H9 (cell line): ENCODE measurements at regions not wholly inside any gene's neighbourhood (a gene's known extent, or its start where the extent isn't known, plus 50 kb on each side); places are given as distances from the start of the nearest gene placed in this dataset.

Experiments used
- DNase-seq: peaks from one replicate; pipeline ENCODE4 v3.0.0-alpha.2; 2017
- H2AFZ ChIP-seq: one replicate; pipeline ENCODE4 v1.6.1; 2013; ENCODE audit warnings: mild to moderate bottlenecking, low read length, control low read depth, moderate library complexity
- H2AK5ac ChIP-seq: 2 replicates; pipeline ENCODE4 v1.6.1; 2013; ENCODE audit warnings: low read length, control low read depth, mixed read lengths; ENCODE audit not compliant: insufficient read length
- H2BK120ac ChIP-seq: one replicate; pipeline ENCODE4 v1.6.1; 2013; ENCODE audit warnings: low read depth, mild to moderate bottlenecking, low read length, control low read depth, inconsistent platforms; ENCODE audit not compliant: poor library complexity, severe bottlenecking
- H2BK12ac ChIP-seq: 2 replicates; pipeline ENCODE4 v1.6.1; 2013; ENCODE audit warnings: low read length, control low read depth, mixed read lengths, low read depth; ENCODE audit not compliant: insufficient read length
- H2BK15ac ChIP-seq: 2 replicates; pipeline ENCODE4 v1.6.1; 2013; ENCODE audit warnings: low read depth, low read length, control low read depth
- H2BK20ac ChIP-seq: one replicate; pipeline ENCODE4 v1.6.1; 2013; ENCODE audit warnings: low read depth, mild to moderate bottlenecking, low read length, control low read depth, inconsistent platforms; ENCODE audit not compliant: poor library complexity, severe bottlenecking
- H2BK5ac ChIP-seq: 2 replicates; pipeline ENCODE4 v1.6.1; 2013; ENCODE audit warnings: low read length, control low read depth, mixed read lengths; ENCODE audit not compliant: insufficient read length
- H3K14ac ChIP-seq: 2 replicates; pipeline ENCODE4 v1.6.1; 2013; ENCODE audit warnings: low read length, control low read depth; ENCODE audit not compliant: insufficient read depth
- H3K18ac ChIP-seq: 2 replicates; pipeline ENCODE4 v1.6.1; 2013; ENCODE audit warnings: low read depth, mild to moderate bottlenecking, mixed read lengths, low read length, control low read depth; ENCODE audit not compliant: insufficient read length
- H3K23ac ChIP-seq: 2 replicates; pipeline ENCODE4 v1.6.1; 2013; ENCODE audit warnings: low read length, control low read depth, mixed read lengths, low read depth; ENCODE audit not compliant: insufficient read length
- H3K23me2 ChIP-seq: 2 replicates; pipeline ENCODE4 v1.6.1; 2013; ENCODE audit warnings: low read depth, mild to moderate bottlenecking, mixed read lengths, low read length, control low read depth; ENCODE audit not compliant: insufficient read length, poor library complexity, severe bottlenecking
- H3K27ac ChIP-seq: 2 replicates; pipeline ENCODE4 v1.5.1; 2013; ENCODE audit warnings: low read length, control low read depth, mixed read lengths, low read depth; ENCODE audit not compliant: insufficient read length
- H3K27me3 ChIP-seq: 2 replicates; pipeline ENCODE4 v1.6.1; 2013; ENCODE audit warnings: low read length, control low read depth, inconsistent platforms; ENCODE audit not compliant: insufficient read depth
- H3K4ac ChIP-seq: 2 replicates; pipeline ENCODE4 v1.6.1; 2013; ENCODE audit warnings: low read depth, mild to moderate bottlenecking, control low read depth, inconsistent platforms, low read length, moderate library complexity
- H3K4me1 ChIP-seq: 2 replicates; pipeline ENCODE4 v1.6.1; 2013; ENCODE audit warnings: low read length, control low read depth, inconsistent platforms; ENCODE audit not compliant: insufficient read depth
- H3K4me2 ChIP-seq: 2 replicates; pipeline ENCODE4 v1.6.1; 2013; ENCODE audit warnings: low read length, control low read depth, mixed read lengths; ENCODE audit not compliant: insufficient read length, insufficient read depth
- H3K56ac ChIP-seq: 2 replicates; pipeline ENCODE4 v1.6.1; 2013; ENCODE audit warnings: low read depth, mild to moderate bottlenecking, mixed read lengths, low read length, control low read depth; ENCODE audit not compliant: insufficient read length
- H3K79me1 ChIP-seq: 2 replicates; pipeline ENCODE4 v1.6.1; 2013; ENCODE audit warnings: low read depth, mild to moderate bottlenecking, moderate library complexity, low read length, control low read depth, inconsistent platforms; ENCODE audit not compliant: insufficient read depth, poor library complexity, severe bottlenecking
- H3K79me2 ChIP-seq: 2 replicates; pipeline ENCODE4 v1.6.1; 2013; ENCODE audit warnings: low read length, control low read depth, inconsistent platforms; ENCODE audit not compliant: insufficient read depth
- H3K9ac ChIP-seq: 2 replicates; pipeline ENCODE4 v1.6.1; 2013; ENCODE audit warnings: low read length, control low read depth, mixed read lengths; ENCODE audit not compliant: insufficient read length; ENCODE audit errors: extremely low read depth
- H3K9me3 ChIP-seq: one replicate; pipeline ENCODE4 v1.6.1; 2013; ENCODE audit warnings: low read depth, low read length, inconsistent platforms; ENCODE audit not compliant: control insufficient read depth
- H3T11ph ChIP-seq: one replicate; pipeline ENCODE4 v1.6.1; 2013; ENCODE audit warnings: mild to moderate bottlenecking, low read length, control low read depth, inconsistent platforms
- H4K20me1 ChIP-seq: one replicate; pipeline ENCODE4 v1.6.1; 2013; ENCODE audit not compliant: control insufficient read depth, insufficient read length, insufficient read depth
- H4K5ac ChIP-seq: 2 replicates; pipeline ENCODE4 v1.6.1; 2013; ENCODE audit warnings: low read depth, mild to moderate bottlenecking, mixed read lengths, low read length, control low read depth; ENCODE audit not compliant: insufficient read length
- H4K8ac ChIP-seq: replicated peaks from 2 replicates; pipeline ENCODE4 v1.6.1; 2013; ENCODE audit warnings: low read length, control low read depth, mixed read lengths, low read depth; ENCODE audit not compliant: insufficient read length
- H4K91ac ChIP-seq: 2 replicates; pipeline ENCODE4 v1.6.1; 2013; ENCODE audit warnings: low read depth, mild to moderate bottlenecking, moderate library complexity, mixed read lengths, low read length, control low read depth; ENCODE audit not compliant: insufficient read length
- H3K27ac Mint-ChIP-seq, 3 experiments: 2 replicates in 2 of 3; 3 replicates in 1 of 3; pipeline ENCODE4 v1.8.0; 2020 to 2021; ENCODE audit warnings: mixed read lengths in 3 of 3, mild to moderate bottlenecking in 1 of 3, moderate library complexity in 1 of 3
- H3K27me3 Mint-ChIP-seq: 2 replicates; pipeline ENCODE4 v1.8.0; 2021; ENCODE audit warnings: low read depth, mild to moderate bottlenecking, moderate library complexity, mixed read lengths
- H3K36me3 Mint-ChIP-seq, 3 experiments: 2 replicates in 2 of 3; 3 replicates in 1 of 3; pipeline ENCODE4 v1.8.0; 2020 to 2021; ENCODE audit warnings: low read depth in 3 of 3, mixed read lengths in 3 of 3; ENCODE audit not compliant: insufficient read depth in 1 of 3
- H3K4me1 Mint-ChIP-seq, 2 experiments: 2 replicates each; pipeline ENCODE4 v1.8.0; 2020; ENCODE audit warnings: mixed read lengths in 2 of 2
- H3K4me3 Mint-ChIP-seq, 2 experiments: 2 replicates in 1 of 2; 3 replicates in 1 of 2; pipeline ENCODE4 v1.8.0; 2020 to 2021; ENCODE audit warnings: mild to moderate bottlenecking in 2 of 2, mixed read lengths in 2 of 2, moderate library complexity in 1 of 2
- H3K9me3 Mint-ChIP-seq, 2 experiments: 2 replicates in 1 of 2; 3 replicates in 1 of 2; pipeline ENCODE4 v1.8.0; 2020; ENCODE audit warnings: mild to moderate bottlenecking in 2 of 2, mixed read lengths in 2 of 2, moderate library complexity in 1 of 2
- WGBS: extraction: QIAGEN DNeasy Blood & Tissue Kit; methylation state at CpG from one replicate; pipeline ENCODE4 v1.1.7; 2013; ENCODE audit warnings: missing lambda C conversion rate, low lambda C conversion rate, mixed read lengths; ENCODE audit not compliant: insufficient read length; ENCODE audit errors: extremely low coverage; 5-methylcytosine and 5-hydroxymethylcytosine counted together
- TF ChIP-seq, protein P1 (sequence below): fragments of 200-600 bp; sonication (generic); conservative IDR thresholded peaks from 3 replicates; pipeline ENCODE4 v1.8.0; 2021; ENCODE audit warnings: antibody characterized with exemption, mild to moderate bottlenecking

DNA sequence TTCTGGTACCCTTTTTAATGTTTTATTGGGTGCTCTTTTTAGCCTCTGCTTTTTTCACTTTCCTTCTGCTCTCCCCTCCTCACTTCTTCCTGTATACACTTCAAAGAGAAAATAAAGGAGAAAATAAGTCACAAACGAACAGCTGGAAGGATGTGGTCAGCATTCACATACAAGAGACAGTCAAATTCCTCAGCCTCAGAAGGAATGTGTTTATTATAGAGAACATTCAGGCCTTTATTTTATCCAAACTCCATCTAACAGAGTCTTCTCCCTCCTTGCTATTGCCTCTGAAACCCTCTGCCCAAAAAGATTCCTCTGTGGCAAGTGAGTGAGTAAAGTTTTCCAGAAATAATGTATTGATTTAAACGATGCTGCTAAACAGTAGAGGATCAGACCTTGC, 490.4 kb downstream of the FRK start:
- no peak overlapping the region for H3K23ac ChIP-seq
- H4K20me1 ChIP-seq: no peaks in the 10 kb centered on the region
- H3K79me1 ChIP-seq: no peaks in the 10 kb centered on the region
- H3K9ac ChIP-seq: no peak overlapping the region
- no peak overlapping the region for H2BK12ac ChIP-seq
- no peak overlapping the region for H4K91ac ChIP-seq
- no peaks in the 10 kb centered on the region for H3K4me1 ChIP-seq
- H2AFZ ChIP-seq: no peak overlapping the region
- no peak overlapping the region for H3K27ac ChIP-seq
- no peak overlapping the region for H3K18ac ChIP-seq
- no peak overlapping the region for H2AK5ac ChIP-seq
- H2BK120ac ChIP-seq: no peak overlapping the region
- no peak overlapping the region for H2BK15ac ChIP-seq
- H3K4me2 ChIP-seq: no peak overlapping the region
- no peak overlapping the region for H3T11ph ChIP-seq
- H2BK5ac ChIP-seq: no peak overlapping the region
- H3K56ac ChIP-seq: no peak overlapping the region
- Mint-ChIP-seq H3K9me3 (no peaks in the 10 kb centered on the region), H3K4me3 (no peak overlapping the region), H3K36me3 (no peaks in the 10 kb centered on the region), H3K27me3 (no peaks in the 10 kb centered on the region; the same call in none of the 2 replicates), H3K27ac (no peak overlapping the region), H3K4me1 (no peaks in the 10 kb centered on the region)
- no peaks in the 10 kb centered on the region for H3K79me2 ChIP-seq
- H4K5ac ChIP-seq: no peak overlapping the region
- whole genome bisulfite sequencing: no CpG with 5 or more reads among the region's 2 CpGs
- H3K4ac ChIP-seq: no peak overlapping the region
- no peak overlapping the region for H2BK20ac ChIP-seq
- H3K14ac ChIP-seq: no peak overlapping the region
- TF ChIP-seq, protein P1, sequence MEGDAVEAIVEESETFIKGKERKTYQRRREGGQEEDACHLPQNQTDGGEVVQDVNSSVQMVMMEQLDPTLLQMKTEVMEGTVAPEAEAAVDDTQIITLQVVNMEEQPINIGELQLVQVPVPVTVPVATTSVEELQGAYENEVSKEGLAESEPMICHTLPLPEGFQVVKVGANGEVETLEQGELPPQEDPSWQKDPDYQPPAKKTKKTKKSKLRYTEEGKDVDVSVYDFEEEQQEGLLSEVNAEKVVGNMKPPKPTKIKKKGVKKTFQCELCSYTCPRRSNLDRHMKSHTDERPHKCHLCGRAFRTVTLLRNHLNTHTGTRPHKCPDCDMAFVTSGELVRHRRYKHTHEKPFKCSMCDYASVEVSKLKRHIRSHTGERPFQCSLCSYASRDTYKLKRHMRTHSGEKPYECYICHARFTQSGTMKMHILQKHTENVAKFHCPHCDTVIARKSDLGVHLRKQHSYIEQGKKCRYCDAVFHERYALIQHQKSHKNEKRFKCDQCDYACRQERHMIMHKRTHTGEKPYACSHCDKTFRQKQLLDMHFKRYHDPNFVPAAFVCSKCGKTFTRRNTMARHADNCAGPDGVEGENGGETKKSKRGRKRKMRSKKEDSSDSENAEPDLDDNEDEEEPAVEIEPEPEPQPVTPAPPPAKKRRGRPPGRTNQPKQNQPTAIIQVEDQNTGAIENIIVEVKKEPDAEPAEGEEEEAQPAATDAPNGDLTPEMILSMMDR: no peak
- H4K8ac ChIP-seq: no peak overlapping the region
- no peaks in the 10 kb centered on the region for H3K9me3 ChIP-seq
- H3K23me2 ChIP-seq: no peaks in the 10 kb centered on the region
- H3K27me3 ChIP-seq: no peaks in the 10 kb centered on the region
- no peak for DNase-seq
